ENCODE measurements at regions not wholly inside any gene's neighbourhood (a gene's known extent, or its start where the extent isn't known, plus 50 kb on each side); places are given as distances from the start of the nearest gene placed in this dataset.

GRCh38 chr10:43955978-43956377, 307.3 kb upstream of the ZNF32 start:
- no peak for DNase-seq
- H3K36me3 ChIP-seq (replicated peaks), result no peaks in the 10 kb centered on the region
- TF ChIP-seq CTCF (IDR thresholded peaks at IDR 0.05; ENCODE audit: low read depth, low read length, missing control alignments), result no peak
- no peak overlapping the region for H3K4me3 ChIP-seq (ENCODE audit: low read depth, low read length)
- no peaks in the 10 kb centered on the region for H3K27me3 ChIP-seq (replicated peaks)
- in situ Hi-C loops (cut with HindIII; ENCODE audit: low pct_ligation_motif_present, low sequenced_read_pairs), result no loop called here
- no peak overlapping the region for H3K27ac ChIP-seq

- H3K27me3 ChIP-seq (replicated peaks), result no peaks in the 10 kb centered on the region
- in situ Hi-C loops (cut with HindIII; ENCODE audit: low pct_ligation_motif_present, low sequenced_read_pairs), result no loop called here
- no peak for DNase-seq
- H3K4me3 ChIP-seq (ENCODE audit: low read depth, low read length), result no peak overlapping the region
- H3K27ac ChIP-seq, result no peak overlapping the region
- TF ChIP-seq CTCF (IDR thresholded peaks at IDR 0.05; ENCODE audit: low read depth, low read length, missing control alignments), result no peak
- H3K36me3 ChIP-seq (replicated peaks), result no peaks in the 10 kb centered on the region
These were observed 306.4 kb upstream of the ZNF32 start for GRCh38 chr10:43955002-43955596.

- no peak overlapping the region for H3K4me3 ChIP-seq (ENCODE audit: low read depth, low read length)
- DNase-seq, result no peak
- no peaks in the 10 kb centered on the region for H3K27me3 ChIP-seq (replicated peaks)
- in situ Hi-C loops (cut with HindIII; ENCODE audit: low pct_ligation_motif_present, low sequenced_read_pairs), result no loop called here
- no peak for TF ChIP-seq CTCF (IDR thresholded peaks at IDR 0.05; ENCODE audit: low read depth, low read length, missing control alignments)
- no peak overlapping the region for H3K27ac ChIP-seq
- no peaks in the 10 kb centered on the region for H3K36me3 ChIP-seq (replicated peaks)
These were observed 305.0 kb upstream of the ZNF32 start for GRCh38 chr10:43953672-43954071.

- no peak for DNase-seq
- in situ Hi-C loops (cut with HindIII; ENCODE audit: low pct_ligation_motif_present, low sequenced_read_pairs), result no loop called here
- no peak for TF ChIP-seq CTCF (IDR thresholded peaks at IDR 0.05; ENCODE audit: low read depth, low read length, missing control alignments)
- Histone ChIP-seq H3K36me3 (replicated peaks) (no peaks in the 10 kb centered on the region), H3K27me3 (replicated peaks) (no peaks in the 10 kb centered on the region), H3K4me3 (ENCODE audit: low read depth, low read length) (no peak overlapping the region), H3K27ac (no peak overlapping the region)
These were observed 304.1 kb upstream of the ZNF32 start for GRCh38 chr10:43952760-43953159.

GRCh38 chr10:43949351-43949750, 300.7 kb upstream of the ZNF32 start:
- no peak for DNase-seq
- in situ Hi-C loops (cut with HindIII; ENCODE audit: low pct_ligation_motif_present, low sequenced_read_pairs), result no loop called here
- Histone ChIP-seq H3K36me3 (replicated peaks) (no peaks in the 10 kb centered on the region), H3K4me3 (ENCODE audit: low read depth, low read length) (no peak overlapping the region), H3K27ac (no peak overlapping the region), H3K27me3 (replicated peaks) (no peaks in the 10 kb centered on the region)
- TF ChIP-seq CTCF (IDR thresholded peaks at IDR 0.05; ENCODE audit: low read depth, low read length, missing control alignments), result no peak

- no peak for DNase-seq
- Histone ChIP-seq H3K27ac (no peak overlapping the region), H3K36me3 (replicated peaks) (no peaks in the 10 kb centered on the region), H3K4me3 (ENCODE audit: low read depth, low read length) (no peak overlapping the region), H3K27me3 (replicated peaks) (no peaks in the 10 kb centered on the region)
- in situ Hi-C loops (cut with HindIII; ENCODE audit: low pct_ligation_motif_present, low sequenced_read_pairs), result no loop called here
- TF ChIP-seq CTCF (IDR thresholded peaks at IDR 0.05; ENCODE audit: low read depth, low read length, missing control alignments), result no peak
These were observed 297.8 kb upstream of the ZNF32 start for GRCh38 chr10:43946445-43946844.

Measured in brain microvascular endothelial cell (primary cell).